Suprapubic skin (tissue), 4 donors: ENCODE measurements at regions not wholly inside any gene's neighbourhood (a gene's known extent, or its start where the extent isn't known, plus 50 kb on each side); places are given as distances from the start of the nearest gene placed in this dataset.

ENCODE experiments used
- POLR2A ChIP-seq, 2 donors: fragments of 450-650 bp; IDR thresholded peaks; one replicate each; pipeline ENCODE4 v1.6.1; 2017; ENCODE audit warnings: antibody characterized with exemption in 2 of 2, mild to moderate bottlenecking in 2 of 2, moderate library complexity in 2 of 2
- POLR2AphosphoS5 ChIP-seq, 3 donors: sonication (generic); formaldehyde crosslinking; IDR thresholded peaks; one replicate each; pipeline ENCODE4 v1.6.1; 2017; ENCODE audit warnings: antibody characterized with exemption in 3 of 3
- TF ChIP-seq, protein P1 (sequence below), 2 donors: fragments of 200-600 bp in 1 of 2; fragments of 450-650 bp in 1 of 2; sonication (generic) in 1 of 2; IDR thresholded peaks; one replicate each; pipeline ENCODE4 v1.5.1; 2016 to 2019; ENCODE audit warnings: antibody characterized with exemption in 2 of 2, mild to moderate bottlenecking in 1 of 2, moderate library complexity in 1 of 2

DNA sequence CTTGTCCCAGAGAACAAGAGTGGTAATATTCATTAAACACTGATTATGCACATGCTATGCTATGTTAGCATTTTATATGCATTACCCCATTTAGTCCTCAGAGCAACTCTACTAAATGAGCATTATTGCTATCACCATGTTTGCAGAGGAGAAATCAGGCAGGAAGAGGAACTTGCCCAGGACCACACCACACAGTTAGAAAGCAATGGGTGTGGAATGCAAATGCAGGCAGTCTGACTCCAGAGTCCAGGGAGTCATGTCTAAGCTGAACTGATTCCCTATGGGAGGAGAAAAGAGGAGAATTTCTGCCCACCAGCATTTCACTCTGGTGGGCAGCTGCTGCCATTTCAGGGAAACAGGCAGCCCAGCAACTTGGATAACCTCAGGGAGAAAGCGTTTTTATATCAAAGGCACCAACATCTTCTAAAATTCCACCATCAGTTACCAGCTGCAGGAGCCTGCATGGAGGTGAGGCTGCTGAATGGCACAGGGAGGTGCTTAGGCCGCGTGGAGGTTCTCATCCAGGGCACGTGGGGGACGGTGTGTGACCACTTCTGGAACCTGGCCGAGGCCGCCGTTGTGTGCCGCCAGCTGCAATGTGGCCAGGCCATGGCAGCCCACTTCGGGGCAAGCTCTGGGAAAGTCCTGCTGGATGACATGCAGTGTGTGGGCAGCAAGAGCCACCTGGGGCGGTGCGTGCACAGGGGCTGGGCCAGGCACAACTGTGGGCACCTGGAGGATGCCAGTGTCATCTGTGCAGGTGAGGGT is 68.2 kb upstream of the C10orf120 start:
- TF ChIP-seq, protein P1, sequence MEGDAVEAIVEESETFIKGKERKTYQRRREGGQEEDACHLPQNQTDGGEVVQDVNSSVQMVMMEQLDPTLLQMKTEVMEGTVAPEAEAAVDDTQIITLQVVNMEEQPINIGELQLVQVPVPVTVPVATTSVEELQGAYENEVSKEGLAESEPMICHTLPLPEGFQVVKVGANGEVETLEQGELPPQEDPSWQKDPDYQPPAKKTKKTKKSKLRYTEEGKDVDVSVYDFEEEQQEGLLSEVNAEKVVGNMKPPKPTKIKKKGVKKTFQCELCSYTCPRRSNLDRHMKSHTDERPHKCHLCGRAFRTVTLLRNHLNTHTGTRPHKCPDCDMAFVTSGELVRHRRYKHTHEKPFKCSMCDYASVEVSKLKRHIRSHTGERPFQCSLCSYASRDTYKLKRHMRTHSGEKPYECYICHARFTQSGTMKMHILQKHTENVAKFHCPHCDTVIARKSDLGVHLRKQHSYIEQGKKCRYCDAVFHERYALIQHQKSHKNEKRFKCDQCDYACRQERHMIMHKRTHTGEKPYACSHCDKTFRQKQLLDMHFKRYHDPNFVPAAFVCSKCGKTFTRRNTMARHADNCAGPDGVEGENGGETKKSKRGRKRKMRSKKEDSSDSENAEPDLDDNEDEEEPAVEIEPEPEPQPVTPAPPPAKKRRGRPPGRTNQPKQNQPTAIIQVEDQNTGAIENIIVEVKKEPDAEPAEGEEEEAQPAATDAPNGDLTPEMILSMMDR (IDR thresholded peaks at IDR 0.05) = no peak
- TF ChIP-seq POLR2A (IDR thresholded peaks at IDR 0.05) (no peak), POLR2AphosphoS5 (IDR thresholded peaks at IDR 0.05) (no peak)
